ENCODE measurements at regions not wholly inside any gene's neighbourhood (a gene's known extent, or its start where the extent isn't known, plus 50 kb on each side); places are given as distances from the start of the nearest gene placed in this dataset.

GRCh38 chr21:34221331-34222030, 142.3 kb upstream of the KCNE2 start:
- H3K9me3 ChIP-seq: no peaks in the 10 kb centered on the region
- TF ChIP-seq CHD2 (IDR thresholded peaks at IDR 0.05; ENCODE audit: low read length, partially characterized antibody) (no peak), HES2 (IDR thresholded peaks at IDR 0.05) (no peak), HDAC2 (IDR thresholded peaks at IDR 0.05) (no peak), USF2 (IDR thresholded peaks at IDR 0.05) (no peak), POLR2A (IDR thresholded peaks at IDR 0.05; ENCODE audit: low read length) (no peak), ZSCAN20 (CRISPR knock-in tag; IDR thresholded peaks at IDR 0.05) (no peak)
- H3K4me2 ChIP-seq: no peak overlapping the region
- H3K4me1 ChIP-seq: no peaks in the 10 kb centered on the region
- no peak for FAIRE-seq
- 50% methylated on average over 10 of the region's 11 CpGs for WGBS (ENCODE audit: missing lambda C conversion rate)
- ChIA-PET CTCF (interaction anchor here (1.9 kb wide), 1 partner anchor 298 kb away, joined by 4 read pairs; no protein-coding TSS in a partner anchor), POLR2A (no interaction called here)
- no peak for DNase-seq (ENCODE audit: low read depth in 1 of 2, low spot score in 1 of 2)
- no peak for ATAC-seq
- no peak overlapping the region for H3K4me3 ChIP-seq
- no peak overlapping the region for H3K27ac ChIP-seq

GRCh38 chr21:34222031-34222335, 141.8 kb upstream of the KCNE2 start:
- 34% methylated on average over 11 of the region's 14 CpGs for WGBS (ENCODE audit: missing lambda C conversion rate)
- FAIRE-seq (no peak), ATAC-seq (no peak), DNase-seq (ENCODE audit: low read depth in 1 of 2, low spot score in 1 of 2) (no peak)
- Histone ChIP-seq H3K4me3 (no peak overlapping the region), H3K9me3 (no peaks in the 10 kb centered on the region), H3K27ac (no peak overlapping the region), H3K4me2 (no peak overlapping the region), H3K4me1 (no peaks in the 10 kb centered on the region)
- TF ChIP-seq RNF2 (IDR thresholded peaks at IDR 0.05; ENCODE audit: borderline replicate concordance, low read depth): no peak
- no peak for TF ChIP-seq FOXS1 (CRISPR knock-in tag; IDR thresholded peaks at IDR 0.05)
- TF ChIP-seq CBX8 (IDR thresholded peaks at IDR 0.05): no peak
- no peak for TF ChIP-seq HDAC2 (IDR thresholded peaks at IDR 0.05)
- no peak for TF ChIP-seq CEBPB (IDR thresholded peaks at IDR 0.05)
- no peak for TF ChIP-seq RFX5 (IDR thresholded peaks at IDR 0.05)
- TF ChIP-seq TFCP2L1 (CRISPR knock-in tag; IDR thresholded peaks at IDR 0.05): no peak
- TF ChIP-seq BCL3 (IDR thresholded peaks at IDR 0.05): no peak
- TF ChIP-seq ZFP36 (IDR thresholded peaks at IDR 0.05; ENCODE audit: borderline replicate concordance, partially characterized antibody): no peak
- no peak for TF ChIP-seq EHF (CRISPR knock-in tag; IDR thresholded peaks at IDR 0.05)
- TF ChIP-seq HMGXB4 (CRISPR knock-in tag; IDR thresholded peaks at IDR 0.05; ENCODE audit: borderline replicate concordance): no peak
- no peak for TF ChIP-seq CHD4 (IDR thresholded peaks at IDR 0.05; ENCODE audit: borderline replicate concordance)
- no peak for TF ChIP-seq KDM5A (IDR thresholded peaks at IDR 0.05)
- no peak for TF ChIP-seq REST (IDR thresholded peaks at IDR 0.05)
- ChIA-PET POLR2A (no interaction called here), CTCF (interaction anchor here (1.9 kb wide), 1 partner anchor 298 kb away, joined by 4 read pairs; no protein-coding TSS in a partner anchor)
